Hippocampal formation (tissue), 2 donors: ENCODE measurements at regions not wholly inside any gene's neighbourhood (a gene's known extent, or its start where the extent isn't known, plus 50 kb on each side); places are given as distances from the start of the nearest gene placed in this dataset.
"Not testable (repeated sequence)": the region's sequence is repeated elsewhere in the genome, so short reads cannot be mapped to it uniquely, and the experiment has no call there.

Experiments used
- DNase-seq, 2 donors: peaks; one replicate each; lab custom pipeline; 2025; lab: John Stamatoyannopoulos, UW

DNA sequence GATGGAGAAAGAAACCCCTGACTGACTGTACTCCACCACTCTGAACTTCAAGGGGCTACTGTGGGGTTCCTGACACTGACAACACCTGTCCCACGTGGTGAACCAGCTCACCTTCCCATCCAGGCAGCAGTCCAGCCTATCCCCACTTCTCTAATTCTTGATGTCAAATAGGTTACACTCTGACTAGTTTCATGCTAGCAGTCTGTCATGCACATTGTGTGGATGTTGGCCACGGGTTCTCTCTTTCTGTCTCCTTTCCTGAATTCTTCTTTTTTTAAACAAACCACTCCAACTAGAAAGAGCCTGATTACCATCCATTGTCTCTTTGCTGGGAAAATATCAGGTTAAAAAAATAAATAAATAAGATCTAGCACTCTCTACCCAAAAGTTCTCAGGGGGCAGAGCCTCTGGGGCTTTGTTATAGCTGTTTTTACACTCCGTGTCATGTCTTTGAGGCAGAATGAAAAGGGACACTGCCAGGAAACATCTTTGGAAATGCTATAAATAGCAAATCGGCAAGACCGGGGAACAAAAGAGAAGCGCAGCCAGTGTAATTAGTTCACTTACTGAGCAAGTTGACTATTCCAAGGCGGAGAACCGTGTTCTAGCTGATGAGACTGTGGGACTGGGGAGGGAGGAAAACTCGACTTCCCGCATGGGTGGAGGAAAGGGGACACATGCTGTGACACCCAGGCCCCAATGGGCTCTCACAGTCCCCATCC, 356.1 kb downstream of the OMA1 start:
- no peak for DNase-seq

DNA sequence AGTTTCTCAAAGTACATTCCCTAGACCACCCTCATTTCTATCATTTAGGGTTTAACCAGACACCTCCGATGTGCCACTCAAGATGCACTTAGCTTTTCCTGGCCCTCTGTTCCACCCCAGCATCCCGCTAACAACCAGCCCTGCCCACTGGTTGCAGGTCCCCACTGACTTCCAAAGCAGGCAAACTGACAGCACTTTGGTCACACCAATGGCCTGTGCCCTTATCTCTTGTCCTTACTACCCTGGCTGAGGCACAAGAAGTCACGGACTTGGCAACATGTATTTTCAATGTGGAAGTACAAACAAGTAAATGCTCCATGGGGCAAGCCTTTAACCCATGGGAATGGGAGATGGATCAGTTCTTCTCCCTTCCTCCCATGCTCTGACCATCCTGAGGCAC, 357.1 kb downstream of the OMA1 start:
- DNase-seq = no peak

DNA sequence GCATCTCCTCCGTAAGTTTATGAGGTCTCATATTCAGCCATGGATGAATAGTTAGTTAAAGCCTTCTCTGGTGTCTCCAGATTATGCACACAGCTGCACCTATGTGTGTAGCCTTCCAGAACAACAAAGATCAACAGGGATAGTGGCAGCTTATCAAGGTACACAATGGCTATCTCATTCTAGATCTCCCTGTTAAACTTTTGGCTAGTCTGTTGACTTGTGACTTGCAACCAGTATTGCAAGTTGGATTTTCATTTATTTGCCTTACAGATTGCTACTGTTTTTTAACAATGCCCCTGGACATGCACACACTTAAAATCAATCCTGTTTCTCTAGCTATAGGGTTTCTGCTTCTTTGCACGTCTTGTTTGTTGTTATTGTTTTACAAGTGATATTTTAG, 363.2 kb downstream of the OMA1 start:
- no peak for DNase-seq

DNA sequence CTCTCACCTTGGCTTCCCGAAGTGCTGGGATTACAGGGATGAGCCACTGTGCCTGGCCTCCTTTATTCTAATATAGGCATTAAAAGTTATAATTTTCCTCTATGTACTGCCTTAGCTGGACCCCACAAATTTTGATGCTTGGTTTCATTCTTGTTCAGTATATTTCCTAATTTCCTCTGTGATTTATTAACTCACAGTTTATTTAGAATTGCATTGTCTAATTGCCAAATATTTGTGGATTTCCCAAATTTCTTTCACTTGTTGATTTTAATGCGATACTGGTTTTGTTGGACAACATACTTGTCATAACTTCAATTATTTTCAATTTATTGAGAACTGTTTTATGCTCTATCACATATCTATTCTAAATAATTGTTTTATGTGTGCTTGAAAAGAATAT, 366.0 kb downstream of the OMA1 start:
- DNase-seq = no peak

DNA sequence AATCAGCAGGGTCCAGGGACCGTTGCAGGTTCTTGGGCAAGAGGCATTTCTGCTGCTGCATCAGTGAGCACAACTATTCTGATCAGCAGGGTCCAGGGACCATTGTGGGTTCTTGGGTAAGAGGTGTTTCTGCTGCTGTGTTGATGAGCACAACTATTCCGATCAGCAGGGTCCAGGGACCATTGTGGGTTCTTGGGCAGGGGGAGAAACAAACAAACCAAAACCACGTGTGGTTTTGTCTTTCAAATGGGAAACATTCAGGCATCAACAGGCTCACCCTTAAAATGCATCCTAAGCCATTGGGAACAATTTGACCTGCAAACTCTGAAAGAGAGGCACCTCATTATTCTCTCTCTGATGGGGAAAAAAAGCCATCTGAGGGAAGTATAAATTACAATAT, 377.4 kb downstream of the OMA1 start:
- not testable (repeated sequence) for DNase-seq

DNA sequence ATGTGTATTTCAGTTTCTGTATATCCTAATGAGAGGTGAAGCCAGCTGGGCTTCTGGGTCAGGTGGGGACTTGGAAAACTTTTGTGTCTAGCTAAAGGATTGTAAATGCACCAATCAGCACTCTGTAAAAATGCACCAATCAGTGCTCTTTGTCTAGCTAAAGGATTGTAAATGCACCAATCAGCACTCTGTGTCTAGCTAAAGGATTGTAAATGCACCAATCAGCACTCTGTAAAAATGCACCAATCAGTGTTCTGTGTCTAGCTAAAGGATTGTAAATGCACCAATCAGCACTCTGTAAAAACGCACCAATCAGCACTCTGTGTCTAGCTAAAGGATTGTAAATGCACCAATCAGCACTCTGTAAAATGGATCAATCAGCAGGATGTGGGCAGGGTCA, 379.4 kb downstream of the OMA1 start:
- not testable (repeated sequence) for DNase-seq

DNA sequence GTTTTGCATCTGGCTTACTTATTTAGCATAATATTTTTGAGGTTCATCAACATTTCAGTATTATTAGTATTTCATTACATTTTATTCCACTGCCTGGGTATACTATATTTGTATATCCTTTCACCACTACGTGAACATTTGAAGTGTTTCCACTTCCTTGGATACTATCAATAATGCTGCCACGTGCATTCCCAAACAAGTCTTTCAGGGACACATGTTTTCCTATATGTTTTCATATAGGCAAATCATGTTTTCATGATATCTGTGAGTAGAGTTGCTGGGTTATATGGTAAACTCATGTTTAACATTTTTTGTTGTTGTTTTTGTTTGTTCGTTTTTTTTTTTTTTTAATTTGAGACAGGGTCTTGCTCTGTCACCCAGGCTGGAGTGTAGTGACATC, 380.1 kb downstream of the OMA1 start:
- DNase-seq = no peak

DNA sequence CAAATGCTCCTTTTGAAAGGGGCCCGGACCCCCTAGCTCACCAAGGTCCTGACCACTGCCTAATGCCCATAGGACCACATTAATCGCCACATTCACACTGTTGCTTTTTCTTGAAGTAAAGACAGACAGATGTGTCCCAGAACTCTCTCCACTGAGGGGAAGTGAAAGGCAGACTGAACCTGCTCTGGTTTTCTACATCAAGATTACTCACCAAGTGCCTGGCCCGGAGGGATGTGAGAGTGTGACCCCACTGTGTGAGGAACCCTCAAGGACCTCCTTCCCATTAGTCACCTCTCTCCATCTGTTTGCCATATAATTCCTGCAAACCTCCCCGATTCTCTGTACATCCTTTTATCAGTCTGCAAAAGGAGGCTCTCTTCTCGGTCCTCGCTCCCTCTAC, 381.5 kb downstream of the OMA1 start:
- DNase-seq = no peak

DNA sequence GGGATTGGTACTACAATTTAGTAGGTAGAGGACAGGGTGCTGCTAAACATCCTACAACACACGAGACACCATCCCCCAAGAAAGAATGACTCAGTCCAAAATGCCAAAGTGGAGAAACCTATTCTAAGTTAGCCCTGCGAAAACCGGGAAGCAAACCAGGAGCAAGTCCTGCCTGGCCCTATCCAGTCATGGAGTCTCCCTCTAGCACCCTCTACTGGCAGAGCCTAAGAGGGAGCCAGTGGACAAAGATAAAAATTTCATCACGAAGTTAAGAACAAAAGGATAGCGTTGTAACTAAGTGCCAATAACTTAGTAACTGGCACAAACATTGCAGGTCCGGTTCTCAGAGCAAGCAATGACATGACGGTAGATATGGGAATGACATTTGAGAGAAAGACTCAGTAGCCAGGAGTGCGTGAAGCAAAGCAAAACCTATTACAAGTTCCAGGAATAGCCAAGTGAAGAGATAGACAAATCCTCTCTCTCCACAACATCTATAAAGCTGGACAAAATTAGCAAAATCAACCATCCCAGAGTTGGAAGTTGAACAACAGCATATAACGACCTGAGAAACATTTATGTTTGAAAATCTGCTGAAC, 383.5 kb downstream of the OMA1 start:
- peak; percentile 20 to 60 for DNase-seq

DNA sequence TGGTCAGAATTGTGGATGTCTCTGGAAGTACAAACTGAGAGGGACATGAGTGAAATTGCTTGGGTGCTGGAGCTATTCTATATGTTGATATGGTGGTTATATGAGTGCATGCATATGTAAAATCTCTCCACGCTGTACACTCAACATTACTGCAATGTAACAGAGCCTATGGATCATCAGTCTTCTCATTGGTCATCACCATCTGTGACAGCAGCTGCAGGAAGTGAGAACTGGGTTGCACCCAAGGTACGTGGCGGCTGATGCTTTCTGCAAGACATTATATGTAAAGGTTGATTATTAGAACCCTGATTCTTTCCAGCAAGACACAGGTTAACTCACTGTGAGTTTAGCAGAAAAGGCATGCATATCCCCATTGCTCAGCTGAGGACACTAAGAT, 387.1 kb downstream of the OMA1 start:
- DNase-seq = no peak

DNA sequence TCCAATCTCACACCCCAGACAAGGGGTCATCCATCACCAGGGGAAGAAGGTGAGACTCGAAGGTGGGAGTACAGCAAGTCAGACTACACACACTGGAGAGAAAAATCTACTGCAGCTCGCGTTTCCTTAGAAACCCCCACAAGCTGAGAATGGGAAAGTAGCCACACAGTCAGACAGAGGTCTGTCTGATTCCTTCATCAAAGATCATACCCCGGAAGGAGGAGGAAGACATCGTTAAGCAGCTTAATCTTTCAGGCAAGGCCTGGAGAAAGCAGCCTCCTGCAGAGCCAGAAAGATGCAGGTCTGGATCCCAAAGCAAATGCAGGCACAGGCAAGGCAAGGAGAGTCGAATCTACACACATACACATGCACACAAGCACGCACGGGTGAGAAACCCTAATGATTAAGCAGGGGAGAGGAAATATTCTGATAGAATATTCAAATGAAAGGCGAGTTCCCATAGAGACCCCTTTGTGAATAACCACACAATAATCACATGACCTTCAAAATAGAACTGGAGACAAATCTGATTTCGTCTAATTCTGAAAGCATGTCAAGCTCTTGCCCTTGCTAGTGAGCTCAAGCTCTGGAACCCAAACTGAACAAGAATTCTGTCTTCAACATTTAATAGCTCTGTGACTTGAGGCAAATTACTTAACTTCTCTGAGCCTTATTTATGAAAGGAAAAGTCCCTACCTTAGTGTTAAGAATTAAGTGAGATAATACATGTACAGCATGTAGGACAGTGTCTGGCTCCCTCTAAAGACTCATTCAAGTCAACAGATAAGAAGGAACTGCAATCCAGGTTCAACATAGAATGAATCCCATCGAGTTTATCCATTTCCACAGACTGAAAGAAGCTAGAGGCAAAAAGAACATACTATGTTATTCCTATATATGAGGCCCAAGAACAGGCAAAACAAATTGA, 387.8 kb downstream of the OMA1 start:
- no peak for DNase-seq

DNA sequence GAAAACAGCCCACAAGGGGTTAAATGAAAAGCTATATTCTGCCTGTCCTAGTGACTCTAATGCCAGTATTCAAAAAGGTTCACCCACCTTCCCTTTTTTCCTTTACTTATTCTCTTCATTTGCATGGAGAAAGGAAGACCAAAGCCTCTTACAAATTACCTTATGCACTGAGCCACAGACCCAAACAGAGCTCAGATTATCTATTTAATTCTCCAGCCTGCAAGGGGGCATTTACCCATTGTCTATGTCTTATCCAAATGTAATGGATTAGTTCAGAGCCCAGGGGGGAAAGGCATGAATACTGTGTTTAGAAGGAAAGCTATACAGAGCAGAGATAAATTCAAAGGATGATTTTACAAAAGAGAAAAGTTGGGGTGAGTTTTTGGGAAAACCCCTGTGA, 388.5 kb downstream of the OMA1 start:
- DNase-seq = no peak

DNA sequence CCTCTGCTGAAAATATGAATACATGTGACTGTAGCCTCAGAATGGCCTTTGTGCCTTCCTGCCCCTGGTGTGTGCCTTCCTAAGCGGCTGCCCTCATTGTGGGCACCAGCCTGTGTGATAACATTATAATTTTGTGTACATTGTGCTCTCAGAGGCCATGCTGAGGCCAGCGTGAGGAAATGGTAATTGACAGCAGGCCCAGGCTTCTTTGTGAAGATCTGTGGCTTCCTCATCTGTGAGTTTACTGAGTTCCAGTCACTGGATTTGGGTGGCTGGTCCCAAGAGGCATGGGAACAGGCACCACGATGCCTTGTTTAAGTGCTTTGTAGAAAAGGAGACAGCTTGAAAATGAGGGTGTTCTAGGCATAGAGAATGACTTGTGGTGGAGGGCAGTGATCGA, 389.3 kb downstream of the OMA1 start:
- DNase-seq = no peak

DNA sequence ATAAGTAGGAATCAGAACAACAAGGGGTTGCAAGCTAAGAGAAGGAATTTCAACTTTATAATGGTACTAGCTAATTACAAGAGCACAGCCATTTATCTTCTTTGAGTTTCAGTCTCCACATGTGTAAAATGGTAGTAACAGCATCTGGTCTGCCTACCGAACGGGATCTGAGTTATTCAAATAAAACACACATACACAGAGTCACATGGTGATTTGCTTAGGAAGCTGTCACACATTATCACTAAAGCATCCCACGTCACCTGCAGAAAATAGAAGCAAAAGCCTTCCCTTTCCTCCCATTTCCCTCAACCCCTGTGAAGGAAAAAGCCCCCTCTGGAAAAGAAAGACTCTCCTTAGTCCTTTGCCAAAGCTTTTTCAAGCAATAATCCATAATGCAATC, 389.7 kb downstream of the OMA1 start:
- DNase-seq = no peak

DNA sequence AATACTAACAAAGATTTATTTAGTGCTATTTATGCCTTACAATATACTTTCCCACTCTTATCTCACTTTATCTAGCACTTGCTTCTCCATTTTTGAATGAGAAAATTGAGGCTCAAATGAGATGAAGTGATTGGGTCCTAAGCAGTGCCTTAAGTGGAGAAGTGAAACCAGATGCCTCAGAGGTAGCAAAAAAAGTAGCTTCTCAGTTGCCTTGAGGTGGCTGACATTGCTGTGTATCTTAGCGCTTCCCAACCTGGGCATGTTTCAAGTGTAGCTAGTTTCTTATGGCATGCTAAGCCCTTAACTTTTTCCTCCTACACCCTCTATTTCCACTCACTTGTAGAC, 390.4 kb downstream of the OMA1 start:
- no peak for DNase-seq

DNA sequence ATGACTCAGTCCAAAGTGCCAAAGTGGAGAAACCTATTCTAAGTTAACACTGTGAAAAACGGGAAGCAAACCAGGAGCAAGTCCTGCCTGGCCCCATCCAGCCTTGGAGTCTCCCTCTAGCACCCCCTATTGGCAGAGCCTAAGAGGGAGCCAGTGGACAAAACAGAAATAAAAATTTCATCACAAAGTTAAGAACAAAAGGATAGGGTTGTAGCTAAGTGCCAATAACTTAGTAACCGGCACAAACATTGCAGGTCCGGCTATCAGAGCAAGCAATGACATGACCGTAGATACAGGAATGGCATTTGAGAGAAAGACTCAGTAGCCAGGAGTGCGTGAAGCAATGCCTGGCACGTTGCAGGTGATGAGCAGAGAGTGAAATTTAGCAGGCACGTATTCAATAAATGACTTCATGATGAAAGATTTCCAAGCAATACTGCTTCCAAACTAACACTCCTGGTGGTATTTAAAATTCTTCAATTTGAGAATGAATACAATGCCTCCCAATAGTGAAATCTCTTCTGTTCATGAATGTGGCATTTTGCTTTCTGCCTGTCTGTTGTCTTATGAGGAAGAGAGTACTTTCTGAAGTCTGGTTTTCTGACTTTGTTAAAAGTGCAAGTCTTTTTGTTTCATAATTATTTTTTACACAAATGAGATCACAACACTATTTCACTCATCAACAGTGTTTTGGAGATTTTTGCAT, 391.0 kb downstream of the OMA1 start:
- no peak for DNase-seq

DNA sequence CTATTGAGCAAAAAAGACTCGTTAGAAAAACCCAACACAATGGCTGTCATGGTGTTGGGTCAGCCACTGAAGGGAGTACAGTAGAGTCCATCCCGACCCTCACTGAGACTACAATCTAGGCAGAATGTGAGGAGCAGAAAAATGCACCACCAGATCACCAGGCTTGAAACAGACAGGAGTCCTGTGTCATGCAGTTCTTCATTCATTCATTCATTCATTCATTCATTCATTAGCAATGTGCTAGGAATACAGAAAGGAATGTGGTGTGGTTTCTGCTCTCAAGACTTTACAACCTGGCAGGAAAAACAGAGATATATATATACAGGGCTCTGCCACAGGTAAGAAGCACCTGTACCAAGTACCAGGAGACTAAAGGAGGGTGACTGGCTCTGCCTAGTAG, 392.3 kb downstream of the OMA1 start:
- DNase-seq = no peak

DNA sequence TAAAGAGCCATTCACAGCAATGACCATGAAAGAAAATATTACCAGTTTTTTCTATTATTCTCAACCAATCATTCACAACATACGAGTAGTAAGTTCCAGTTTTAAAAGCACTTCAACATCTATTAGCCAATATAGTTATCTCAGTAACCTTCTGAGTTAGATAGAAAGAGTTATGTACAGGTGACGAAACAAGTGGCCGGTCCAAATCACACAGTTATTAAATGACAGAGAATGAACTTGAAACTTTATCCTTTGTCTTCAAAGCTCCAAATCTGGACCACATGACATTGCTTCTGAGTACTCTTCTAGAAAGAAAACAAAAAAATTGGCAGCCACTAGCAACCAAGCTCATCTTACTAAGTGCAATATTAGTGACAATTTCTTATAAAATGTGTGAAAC, 393.8 kb downstream of the OMA1 start:
- no peak for DNase-seq

DNA sequence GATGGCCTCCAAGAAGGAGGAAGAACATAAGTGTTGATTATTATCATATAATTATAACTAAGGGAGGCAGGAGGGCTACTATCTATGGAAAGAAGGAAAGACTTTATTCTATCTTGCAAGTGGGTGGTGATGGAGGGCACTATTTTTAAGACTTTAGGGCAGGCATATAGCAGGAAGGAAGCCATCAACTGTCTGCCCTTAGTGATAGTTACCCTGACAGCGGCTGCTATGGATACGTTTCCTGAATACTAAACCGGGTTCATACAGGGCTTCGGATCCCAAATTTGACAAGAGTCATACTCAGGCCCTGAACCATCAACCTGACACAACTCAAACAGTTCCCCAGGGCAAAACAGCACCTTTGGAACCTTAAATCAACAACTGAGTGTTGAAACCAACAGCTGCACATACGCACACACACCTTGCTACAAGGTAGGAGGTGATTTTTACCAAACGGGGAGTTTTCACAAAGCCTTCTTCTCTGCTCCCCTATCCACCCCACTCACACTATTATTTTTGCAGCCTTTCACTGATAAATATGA, 397.2 kb downstream of the OMA1 start:
- DNase-seq = no peak

DNA sequence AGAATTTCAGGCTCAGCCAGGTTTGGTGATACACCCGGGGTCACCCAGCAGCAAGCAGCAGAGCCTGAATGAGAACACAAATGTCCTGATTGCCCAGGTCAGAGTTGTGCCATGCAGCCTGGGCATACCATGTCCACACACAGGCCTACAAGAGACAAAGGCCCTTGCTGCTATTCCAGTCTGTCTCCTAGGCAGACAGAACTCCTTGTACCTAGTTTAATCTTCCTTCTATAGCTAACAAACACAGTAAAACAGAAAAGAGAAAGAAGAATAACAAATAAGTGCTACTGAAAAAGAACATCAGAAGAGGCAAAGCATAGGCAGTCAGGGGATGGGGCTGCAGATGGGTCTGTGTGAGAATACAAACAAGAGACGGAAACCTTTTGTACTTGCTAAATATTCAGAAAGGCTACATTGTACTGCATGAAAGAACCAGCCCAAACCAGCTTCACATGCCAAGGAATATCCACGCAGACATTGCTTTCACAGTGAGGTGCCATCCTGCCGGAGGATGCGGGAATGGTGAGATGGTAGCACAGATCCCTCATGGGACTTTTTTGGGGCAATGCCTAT, 401.7 kb downstream of the OMA1 start:
- no peak for DNase-seq

DNA sequence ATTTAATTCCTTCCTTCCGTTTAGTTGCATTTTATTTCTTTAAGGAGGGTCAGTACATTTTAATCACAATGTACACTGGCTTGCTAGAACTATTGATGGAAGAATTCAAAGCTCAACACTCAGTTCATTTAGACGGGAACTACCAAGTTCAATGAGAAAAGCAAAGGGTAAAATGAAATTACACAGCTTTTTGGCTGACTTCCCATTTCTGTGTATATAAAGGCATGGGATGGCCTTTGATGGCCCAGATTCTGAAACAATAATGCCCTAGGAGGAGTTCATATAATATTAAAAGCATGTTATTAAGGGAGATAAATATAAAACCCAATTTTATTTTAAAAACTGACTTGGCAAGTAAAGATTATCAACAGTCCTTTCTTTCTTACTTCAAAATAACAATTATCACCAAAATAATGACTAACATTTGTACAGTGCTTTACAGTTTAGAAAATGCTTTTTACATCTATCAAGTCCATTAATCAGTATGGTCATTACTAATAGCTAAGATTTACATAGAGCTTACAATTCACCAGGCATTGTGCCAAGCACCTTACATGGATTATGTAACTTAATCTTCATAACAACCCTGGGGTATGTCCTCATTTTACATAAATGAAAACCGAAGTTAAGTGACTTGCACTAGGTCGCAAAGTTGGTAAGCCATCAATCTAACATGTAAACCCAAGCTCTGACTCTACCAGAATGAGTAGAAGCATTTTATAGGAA, 402.4 kb downstream of the OMA1 start:
- no peak for DNase-seq
